AG09309 (cell line): ENCODE measurements at regions not wholly inside any gene's neighbourhood (a gene's known extent, or its start where the extent isn't known, plus 50 kb on each side); places are given as distances from the start of the nearest gene placed in this dataset.

Experiments
- DNase-seq: peaks from one replicate; pipeline ENCODE4 v3.0.0-alpha.2; 2010; ENCODE audit warnings: low read depth
- H3K4me3 ChIP-seq: 2 replicates; pipeline ENCODE4 v1.5.1; 2011; ENCODE audit warnings: mild to moderate bottlenecking, low read depth, low read length, moderate library complexity; ENCODE audit not compliant: control insufficient read depth
- CTCF ChIP-seq: IDR thresholded peaks from 2 replicates; pipeline ENCODE4 v1.5.1; 2011; ENCODE audit warnings: mild to moderate bottlenecking, low read depth, low read length, inconsistent platforms; ENCODE audit not compliant: insufficient read depth, control insufficient read depth; ENCODE audit errors: missing control alignments

- TF ChIP-seq CTCF: no peak
- no peak overlapping the region for H3K4me3 ChIP-seq
- no peak for DNase-seq
These were observed 230.5 kb upstream of the ZRANB2 start for GRCh38 chr1:71311376-71311775.

GRCh38 chr1:71307451-71307850, 226.6 kb upstream of the ZRANB2 start:
- peak; percentile 51 for DNase-seq
- no peak overlapping the region for H3K4me3 ChIP-seq
- TF ChIP-seq CTCF: no peak

- no peak overlapping the region for H3K4me3 ChIP-seq
- DNase-seq: no peak
- TF ChIP-seq CTCF: no peak
These were observed 223.3 kb upstream of the ZRANB2 start for GRCh38 chr1:71304125-71304524.

GRCh38 chr1:71303617-71304041, 222.8 kb upstream of the ZRANB2 start:
- no peak overlapping the region for H3K4me3 ChIP-seq
- no peak for TF ChIP-seq CTCF
- no peak for DNase-seq

- H3K4me3 ChIP-seq: no peak overlapping the region
- no peak for TF ChIP-seq CTCF
- no peak for DNase-seq
These were observed 217.8 kb upstream of the ZRANB2 start for GRCh38 chr1:71298633-71299032.

GRCh38 chr1:71296551-71297134, 215.8 kb upstream of the ZRANB2 start:
- TF ChIP-seq CTCF: no peak
- H3K4me3 ChIP-seq: no peak overlapping the region
- DNase-seq: peak; percentile 21

- TF ChIP-seq CTCF: no peak
- H3K4me3 ChIP-seq: no peak overlapping the region
- DNase-seq: no peak
These were observed 214.5 kb upstream of the ZRANB2 start for GRCh38 chr1:71295350-71295749.
